Right cardiac atrium (tissue), 5 donors: ENCODE measurements at regions not wholly inside any gene's neighbourhood (a gene's known extent, or its start where the extent isn't known, plus 50 kb on each side); places are given as distances from the start of the nearest gene placed in this dataset.

Experiments used
- ATAC-seq, 2 donors: fragments of 200-7000 bp; cut with Tn5 transposase; one replicate each; pipeline versions ENCODE4 v1.8.0 to v1.9.1; 2020; ENCODE audit warnings: moderate library complexity in 2 of 2, mild to moderate bottlenecking in 1 of 2
- DNase-seq, 3 donors: peaks; one replicate each; pipeline ENCODE4 v3.0.0-alpha.2; 2020
- H3K27ac ChIP-seq: one replicate; pipeline ENCODE4 v1.5.1; 2013; ENCODE audit warnings: mild to moderate bottlenecking, low read length, control low read depth, moderate library complexity
- H3K27me3 ChIP-seq: one replicate; pipeline ENCODE4 v1.6.1; 2013; ENCODE audit not compliant: control insufficient read depth, insufficient read depth
- H3K4me1 ChIP-seq: one replicate; pipeline ENCODE4 v1.6.1; 2013; ENCODE audit warnings: low read length; ENCODE audit not compliant: control insufficient read depth, insufficient read depth
- H3K4me3 ChIP-seq: one replicate; pipeline ENCODE4 v1.5.1; 2013; ENCODE audit warnings: low read length, control low read depth
- H3K9me3 ChIP-seq: one replicate; pipeline ENCODE4 v1.6.1; 2013; ENCODE audit warnings: low read length; ENCODE audit not compliant: control insufficient read depth
- WGBS: extraction: QIAGEN DNeasy Blood & Tissue Kit; methylation state at CpG from one replicate; pipeline ENCODE4 v1.1.7; 2013; 5-methylcytosine and 5-hydroxymethylcytosine counted together
- intact Hi-C, 4 donors: fragments of 100-400 bp; cut with DNase I; formaldehyde crosslinking; loops; one replicate each; pipeline versions ENCODE4 v1.11.0 to v1.14.0; 2022 to 2023
- donor health status: healthy with polysubstance abuse.
- donor health status: DM: no; HTN: yes; CAD: no.
- donor health status: DM: no; HTN: no; CAD: no.
- donor health status: DM: no; HTN: yes; CAD: no; lungs with severe emphysema.
- donor health status: DM: yes; HTN: yes; CAD: no.

GRCh38 chr9:89928521-89929275 lies 323.9 kb downstream of the GADD45G start:
- H3K27me3 ChIP-seq, result no peaks in the 10 kb centered on the region
- H3K4me1 ChIP-seq, result peaks cover 10% of the 10 kb centered on the region
- 96% methylated on average over 6 of the region's 6 CpGs for WGBS
- no peak overlapping the region for H3K27ac ChIP-seq
- H3K4me3 ChIP-seq, result no peak overlapping the region
- H3K9me3 ChIP-seq, result no peaks in the 10 kb centered on the region
- intact Hi-C loops, result loop anchor here in 2 of 4 donors (5.0 to 10.0 kb wide), 2 partner anchors 171 to 176 kb away; no protein-coding TSS in a partner anchor
- ATAC-seq (no peak), DNase-seq (no peak)

- intact Hi-C loops, result loop anchor here in 2 of 4 donors (5.0 to 10.0 kb wide), 2 partner anchors 172 to 176 kb away; no protein-coding TSS in a partner anchor
- Histone ChIP-seq H3K9me3 (no peaks in the 10 kb centered on the region), H3K27ac (no peak overlapping the region), H3K4me1 (peaks cover 13% of the 10 kb centered on the region), H3K27me3 (no peaks in the 10 kb centered on the region), H3K4me3 (no peak overlapping the region)
- DNase-seq (no peak), ATAC-seq (no peak)
- 82% methylated on average over 3 of the region's 3 CpGs for WGBS
Measured at GRCh38 chr9:89929315-89929672, 324.5 kb downstream of the GADD45G start.

DNA sequence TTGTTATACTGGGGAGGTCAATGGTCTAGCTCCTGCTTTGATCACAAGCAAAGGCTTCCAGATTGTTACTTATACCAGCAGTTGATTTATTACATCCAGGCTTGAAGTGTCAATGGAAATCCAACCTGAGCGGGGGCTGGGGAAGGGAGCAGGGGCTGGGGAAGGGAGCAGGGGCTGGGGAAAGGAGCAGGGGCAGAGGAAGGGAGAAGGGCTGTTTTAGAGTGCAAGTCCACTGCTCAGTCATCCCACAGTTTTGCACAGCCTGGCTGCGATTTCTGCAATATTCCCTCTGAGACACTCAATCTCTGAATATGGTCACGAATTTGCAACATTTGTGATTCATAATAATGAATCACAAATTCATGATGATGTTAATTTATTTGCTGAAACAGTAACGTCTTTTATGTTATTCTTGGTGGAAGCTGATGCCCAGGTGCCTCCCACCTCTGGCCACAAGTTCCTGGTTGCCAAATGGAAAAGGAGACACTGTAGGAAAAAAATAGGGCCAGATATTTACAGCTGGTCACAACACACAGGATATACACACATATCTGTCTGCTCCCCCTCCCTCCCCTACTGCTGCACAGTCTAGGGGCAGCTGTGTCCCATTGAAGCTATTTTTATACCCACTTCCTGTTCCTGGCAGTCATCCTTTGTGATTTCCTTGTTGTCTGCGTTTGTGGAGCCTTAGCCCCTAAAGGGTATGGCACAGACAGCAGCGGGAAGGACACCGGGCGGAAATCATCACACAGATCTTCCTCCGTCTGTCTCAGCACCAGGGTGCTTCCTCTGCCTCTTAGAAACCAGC lies 325.1 kb downstream of the GADD45G start:
- peaks cover 13% of the 10 kb centered on the region for H3K4me1 ChIP-seq
- peak in 1 of 3 donors; percentile 36 for DNase-seq
- intact Hi-C loops, result loop anchor here in 2 of 4 donors (5.0 to 10.0 kb wide), 3 partner anchors 165 to 175 kb away; no protein-coding TSS in a partner anchor
- no peak overlapping the region for H3K4me3 ChIP-seq
- no peak overlapping the region for H3K27ac ChIP-seq
- peak; percentile 65 to 85 for ATAC-seq
- no peaks in the 10 kb centered on the region for H3K27me3 ChIP-seq
- H3K9me3 ChIP-seq, result no peaks in the 10 kb centered on the region
- WGBS, result 30% methylated on average over 9 of the region's 9 CpGs

GRCh38 chr9:89933578-89933977 lies 328.8 kb downstream of the GADD45G start:
- DNase-seq, result no peak
- H3K27me3 ChIP-seq, result no peaks in the 10 kb centered on the region
- 69% methylated on average over 4 of the region's 4 CpGs for whole genome bisulfite sequencing
- peaks cover 13% of the 10 kb centered on the region for H3K4me1 ChIP-seq
- no peak overlapping the region for H3K27ac ChIP-seq
- H3K9me3 ChIP-seq, result no peaks in the 10 kb centered on the region
- H3K4me3 ChIP-seq, result no peak overlapping the region
- intact Hi-C loops, result loop anchor here in 1 of 4 donors (10.0 kb wide), 1 partner anchor 161 kb away; no protein-coding TSS in a partner anchor
- no peak for ATAC-seq

GRCh38 chr9:89935115-89935514 lies 330.3 kb downstream of the GADD45G start:
- H3K4me3 ChIP-seq, result no peak overlapping the region
- no peaks in the 10 kb centered on the region for H3K9me3 ChIP-seq
- DNase-seq (no peak), ATAC-seq (no peak)
- H3K4me1 ChIP-seq, result peaks cover 6% of the 10 kb centered on the region
- WGBS, result 84% methylated on average over 6 of the region's 6 CpGs
- H3K27ac ChIP-seq, result no peak overlapping the region
- intact Hi-C loops, result loop anchor here in 1 of 4 donors (10.0 kb wide), 1 partner anchor 160 kb away; no protein-coding TSS in a partner anchor
- no peaks in the 10 kb centered on the region for H3K27me3 ChIP-seq

GRCh38 chr9:89935801-89936200 lies 331.0 kb downstream of the GADD45G start:
- WGBS, result 69% methylated on average over 4 of the region's 4 CpGs
- no peak overlapping the region for H3K27ac ChIP-seq
- no peak overlapping the region for H3K4me3 ChIP-seq
- intact Hi-C loops, result loop anchor here in 1 of 4 donors (10.0 kb wide), 1 partner anchor 159 kb away; no protein-coding TSS in a partner anchor
- ATAC-seq (no peak), DNase-seq (no peak)
- H3K9me3 ChIP-seq, result no peaks in the 10 kb centered on the region
- peaks cover 3% of the 10 kb centered on the region for H3K4me1 ChIP-seq
- no peaks in the 10 kb centered on the region for H3K27me3 ChIP-seq

DNA sequence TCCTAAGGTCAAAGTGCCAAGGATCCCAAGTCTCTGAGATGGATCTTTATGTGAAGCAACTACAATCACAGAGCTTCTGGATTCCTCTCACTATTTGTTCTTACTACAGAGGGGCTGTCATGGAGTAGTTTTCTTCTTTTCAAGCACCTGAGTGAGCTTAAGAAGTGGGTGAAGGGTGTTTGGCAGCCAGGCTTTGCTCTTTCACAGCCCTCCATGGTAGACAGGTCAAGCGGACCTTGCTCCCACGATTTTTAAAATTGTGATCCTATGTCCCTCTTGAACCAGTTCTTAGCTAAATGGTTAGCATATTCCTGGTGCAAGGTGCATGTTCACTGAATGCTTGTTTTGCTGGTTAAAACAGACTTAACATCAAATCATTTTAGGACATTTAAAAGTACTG lies 332.2 kb downstream of the GADD45G start:
- no peak for DNase-seq
- no peak for ATAC-seq
- Histone ChIP-seq H3K4me3 (no peak overlapping the region), H3K27ac (no peak overlapping the region), H3K27me3 (no peaks in the 10 kb centered on the region), H3K9me3 (no peaks in the 10 kb centered on the region), H3K4me1 (peaks cover 6% of the 10 kb centered on the region)
- intact Hi-C loops, result loop anchor here in 1 of 4 donors (10.0 kb wide), 1 partner anchor 158 kb away; no protein-coding TSS in a partner anchor
- 90% methylated on average over 2 of the region's 2 CpGs for WGBS

DNA sequence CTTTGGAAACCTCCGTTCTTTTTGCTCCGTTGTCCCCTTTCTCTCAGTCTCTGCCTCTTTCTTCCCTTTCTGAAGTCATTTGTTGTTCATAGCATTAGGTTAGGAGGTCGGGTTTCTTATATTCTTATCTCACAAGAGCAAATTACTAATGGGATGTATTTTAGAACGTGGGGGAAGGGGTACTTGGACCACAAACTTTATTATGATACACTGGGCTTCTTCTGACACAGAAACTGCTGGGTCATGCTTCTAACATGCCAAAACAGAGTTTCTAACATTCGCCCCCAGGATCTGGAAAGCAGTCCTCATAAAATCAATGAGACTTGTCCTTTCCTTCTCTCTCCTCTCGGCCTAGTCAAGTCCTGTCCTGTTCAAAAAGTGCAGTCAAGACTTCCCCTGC lies 334.4 kb downstream of the GADD45G start:
- H3K9me3 ChIP-seq, result no peaks in the 10 kb centered on the region
- H3K4me1 ChIP-seq, result peaks cover 2% of the 10 kb centered on the region
- intact Hi-C loops, result loop anchor here in 1 of 4 donors (10.0 kb wide), 1 partner anchor 156 kb away; no protein-coding TSS in a partner anchor
- no peak overlapping the region for H3K27ac ChIP-seq
- 60% methylated on average over 6 of the region's 6 CpGs for WGBS
- no peak for DNase-seq
- no peak overlapping the region for H3K4me3 ChIP-seq
- H3K27me3 ChIP-seq, result no peaks in the 10 kb centered on the region
- no peak for ATAC-seq

DNA sequence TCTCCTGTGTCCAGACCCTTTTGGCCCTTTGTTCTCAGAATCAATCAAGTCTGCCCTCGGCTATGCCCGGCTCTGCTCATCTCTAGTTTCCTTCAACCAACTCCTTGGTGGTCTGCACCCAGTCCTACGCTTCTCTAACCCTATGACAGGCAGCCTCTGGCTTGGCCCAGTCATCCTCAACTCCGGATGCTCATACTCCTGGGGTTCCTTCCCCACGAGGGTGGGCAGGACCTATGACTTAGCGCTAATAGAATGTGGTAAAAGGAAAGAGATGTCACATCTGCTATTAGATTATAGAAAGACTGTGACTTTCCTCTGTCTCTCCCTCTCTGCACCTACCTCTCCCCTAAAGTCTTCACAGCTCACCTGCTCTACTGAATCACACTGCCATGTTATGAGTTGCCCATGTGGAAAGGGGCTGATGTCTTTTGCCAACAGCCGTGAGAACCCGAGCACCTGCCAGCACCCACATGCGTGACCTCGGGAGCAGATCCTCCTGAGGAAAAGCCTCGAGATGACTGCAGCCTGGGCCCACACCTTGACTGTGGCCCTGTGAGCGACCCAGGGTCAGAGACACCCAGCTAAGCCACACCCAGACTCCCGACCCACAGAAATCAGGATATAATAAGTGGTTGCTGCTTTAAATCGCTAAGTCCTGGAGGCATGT lies 334.9 kb downstream of the GADD45G start:
- 91% methylated on average over 14 of the region's 14 CpGs for WGBS
- DNase-seq (no peak), ATAC-seq (no peak)
- Histone ChIP-seq H3K27ac (no peak overlapping the region), H3K4me3 (no peak overlapping the region), H3K9me3 (no peaks in the 10 kb centered on the region), H3K27me3 (no peaks in the 10 kb centered on the region), H3K4me1 (peaks cover 2% of the 10 kb centered on the region)
- intact Hi-C loops, result loop anchor here in 1 of 4 donors (10.0 kb wide), 1 partner anchor 155 kb away; no protein-coding TSS in a partner anchor

DNA sequence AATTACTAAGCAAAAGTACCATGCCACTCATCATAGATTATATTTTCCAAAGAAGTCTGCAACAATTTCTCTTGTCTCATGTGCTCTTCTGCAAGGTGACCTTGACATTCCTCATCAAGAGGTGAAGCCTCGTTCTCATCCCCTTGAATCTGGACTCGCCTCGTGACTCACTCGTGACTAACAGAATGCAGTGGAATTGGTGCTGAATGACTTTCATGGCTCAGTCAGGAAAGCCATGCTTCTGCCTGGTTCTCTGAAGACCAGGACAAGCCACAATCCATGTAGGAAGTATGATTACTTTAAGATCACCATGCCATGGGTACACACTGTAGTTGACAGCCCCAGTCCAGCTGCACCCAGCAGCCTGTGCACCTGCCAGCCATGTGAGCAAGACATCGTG lies 335.8 kb downstream of the GADD45G start:
- Histone ChIP-seq H3K9me3 (no peaks in the 10 kb centered on the region), H3K27ac (no peak overlapping the region), H3K4me1 (peaks cover 2% of the 10 kb centered on the region), H3K27me3 (no peaks in the 10 kb centered on the region), H3K4me3 (no peak overlapping the region)
- DNase-seq (no peak), ATAC-seq (no peak)
- intact Hi-C loops, result no loop called here
- WGBS, result 82% methylated on average over 5 of the region's 5 CpGs
